GM19372 (cell line): ENCODE measurements at regions not wholly inside any gene's neighbourhood (a gene's known extent, or its start where the extent isn't known, plus 50 kb on each side); places are given as distances from the start of the nearest gene placed in this dataset.

Source experiments
- ATAC-seq: cut with Tn5 transposase; IDR thresholded peaks from one replicate; pipeline ENCODE4 v1.9.1; 2021; ENCODE audit warnings: mild to moderate bottlenecking, low read depth, moderate library complexity; ENCODE audit not compliant: unreplicated experiment

- no peak for ATAC-seq
These were observed 324.7 kb upstream of the JARID2 start for GRCh38 chr6:14921170-14921569.

DNA sequence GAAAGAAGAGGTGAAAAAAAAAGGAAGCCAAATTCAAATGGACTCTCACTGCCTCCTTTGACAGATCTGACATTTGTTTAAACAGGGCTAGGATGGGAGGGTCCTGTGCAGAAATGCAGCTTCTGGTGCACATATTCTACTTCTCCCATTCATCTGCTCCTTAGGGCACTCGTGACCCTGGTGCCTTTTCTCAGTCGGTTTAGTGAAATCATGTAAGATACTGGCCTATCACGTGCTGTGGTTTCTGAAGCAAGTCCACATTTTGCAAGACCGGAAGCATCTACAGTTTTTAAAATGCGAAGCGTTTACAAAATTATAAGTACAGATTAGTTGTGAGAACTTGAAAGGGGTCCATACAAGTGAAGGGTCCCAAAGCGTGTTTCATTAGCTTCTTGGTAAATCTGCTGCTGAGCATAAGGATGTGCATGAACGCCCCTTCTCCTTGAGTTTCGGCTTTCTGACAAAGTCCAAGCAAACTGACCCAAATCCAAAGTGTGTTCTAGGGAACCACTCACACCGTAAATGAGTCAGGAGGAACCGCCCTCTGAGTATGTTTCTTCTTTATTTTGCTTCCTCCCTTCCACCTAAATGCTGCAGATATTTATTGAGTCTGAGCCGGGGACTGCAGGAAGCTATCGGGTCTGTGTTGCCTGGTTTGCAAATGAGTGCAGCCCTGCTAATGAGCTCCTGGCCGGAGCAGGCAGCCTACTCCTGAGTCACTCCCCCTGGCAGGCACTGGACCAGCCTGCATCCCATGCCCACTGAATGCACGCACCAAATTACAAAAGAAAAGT is 323.8 kb upstream of the JARID2 start:
- no peak for ATAC-seq

DNA sequence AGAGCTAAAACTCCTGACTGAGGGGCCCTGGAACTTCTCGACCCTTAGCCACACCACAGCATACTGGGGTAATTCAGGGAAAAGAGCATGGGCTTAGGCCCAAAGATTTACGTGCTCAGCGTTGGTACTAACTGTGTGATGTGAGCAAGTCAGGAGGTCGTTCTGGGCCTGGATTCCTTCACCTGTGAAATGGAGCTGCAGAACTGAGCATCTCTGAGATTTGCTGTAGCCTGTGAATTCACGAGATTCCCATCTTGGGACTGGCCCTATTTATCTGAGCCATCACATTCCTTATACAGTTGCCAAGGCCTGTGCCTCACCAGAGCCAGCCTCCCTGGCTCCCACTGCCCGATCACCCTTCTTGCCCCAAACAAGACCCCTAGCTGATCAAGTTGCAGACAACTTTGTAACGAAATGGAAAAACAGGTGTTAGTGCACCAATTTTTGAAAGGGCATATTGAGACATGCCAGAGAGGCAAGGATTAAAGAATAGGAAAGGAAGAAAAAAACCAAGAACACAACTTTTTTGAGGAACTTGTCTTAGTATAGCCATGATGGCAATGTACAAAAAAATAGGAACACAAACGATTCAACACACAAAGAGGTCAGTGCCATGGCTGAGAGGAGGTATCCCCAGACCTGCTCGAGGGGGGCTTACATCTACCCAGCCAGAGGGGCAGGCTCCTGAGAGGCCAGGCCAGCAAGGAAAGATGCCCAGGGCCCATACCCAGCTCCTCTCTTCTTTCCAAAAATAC is 323.0 kb upstream of the JARID2 start:
- ATAC-seq = no peak

DNA sequence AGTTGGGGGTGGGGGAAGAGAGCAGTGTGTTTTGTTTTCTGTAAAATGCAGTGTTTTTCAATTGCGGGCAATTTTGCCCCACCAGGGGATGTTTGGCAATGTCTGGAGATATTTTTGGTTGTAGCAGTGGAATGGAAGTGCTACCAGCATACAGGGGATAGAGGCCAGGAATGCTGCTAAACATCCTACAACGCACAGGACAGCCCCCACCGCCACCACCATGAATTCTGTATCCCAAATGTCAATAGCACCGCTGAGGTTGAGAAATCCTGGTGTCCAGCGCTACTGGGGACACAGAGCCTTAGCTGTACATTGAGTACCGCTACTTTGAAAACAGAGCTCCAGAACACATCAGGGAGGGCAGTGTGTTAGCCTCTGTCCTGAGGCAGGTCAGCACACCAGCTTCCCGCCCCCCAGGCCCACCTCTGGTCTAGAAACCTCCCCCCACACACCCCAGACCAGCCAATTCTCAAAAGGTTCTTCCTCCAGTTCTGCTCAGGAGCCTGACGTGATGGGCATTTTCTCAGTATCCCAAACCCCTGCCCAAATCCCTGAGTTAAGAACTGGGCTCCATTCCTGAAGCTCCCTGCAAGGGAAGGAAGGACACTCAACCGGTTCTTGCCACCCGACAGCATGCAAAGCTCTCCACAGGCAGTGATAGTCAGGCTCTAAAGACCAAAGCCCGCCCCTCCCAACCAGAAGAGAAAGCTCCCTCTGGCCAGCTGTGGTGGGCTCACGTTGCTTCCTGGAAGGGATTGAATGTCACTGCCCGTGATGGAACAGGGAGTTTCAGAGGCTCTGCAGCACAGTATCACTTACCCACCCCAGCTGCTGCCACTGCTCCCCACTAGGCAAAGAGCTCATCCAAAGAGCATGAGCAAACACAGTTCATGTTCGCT is 321.5 kb upstream of the JARID2 start:
- no peak for ATAC-seq

DNA sequence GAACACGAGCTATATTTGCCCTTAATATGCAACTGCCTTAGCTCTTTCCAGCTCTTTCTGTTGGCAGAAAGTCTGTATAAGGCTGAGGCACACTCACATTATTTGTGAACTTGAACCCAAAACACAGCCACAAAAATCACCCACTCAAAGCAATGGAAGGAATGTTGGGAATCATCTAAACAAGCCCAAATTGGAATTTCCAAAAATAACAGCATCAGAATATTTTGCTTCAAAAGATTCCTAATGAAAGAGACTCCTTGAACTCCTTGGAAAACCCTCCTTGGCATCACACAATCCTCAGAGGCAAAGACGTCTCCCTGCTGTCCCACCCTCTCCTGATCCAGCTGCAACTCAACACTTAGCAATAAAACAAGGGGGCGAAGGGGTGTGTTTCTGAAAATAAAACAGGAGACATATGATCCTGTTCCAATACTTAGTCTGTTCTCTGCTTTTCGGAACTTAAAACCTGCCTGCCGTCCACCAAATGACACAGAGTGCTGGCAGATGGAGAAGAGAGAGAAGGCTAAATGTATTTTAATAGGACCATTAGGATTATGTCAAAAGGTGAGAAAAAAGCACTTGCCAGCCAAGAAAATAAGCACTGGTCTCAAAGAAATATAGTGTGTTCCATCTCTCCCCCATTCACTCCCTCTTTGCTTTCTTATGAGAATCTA is 320.7 kb upstream of the JARID2 start:
- no peak for ATAC-seq

DNA sequence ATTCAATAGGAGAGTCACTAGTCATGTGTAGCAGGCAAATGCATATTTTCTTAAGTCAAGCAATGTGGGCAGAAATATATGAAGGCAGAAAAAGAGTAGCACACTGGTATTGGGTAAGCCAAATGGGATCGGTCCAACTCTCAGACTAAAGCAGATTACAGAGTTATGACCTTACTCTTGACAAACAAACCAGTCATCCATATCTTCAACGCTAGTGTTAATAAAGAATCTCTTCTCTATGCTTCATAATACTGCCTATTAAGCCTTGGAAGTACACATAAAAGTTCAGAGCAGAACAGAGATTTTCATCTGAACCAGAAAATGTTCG is 320.2 kb upstream of the JARID2 start:
- ATAC-seq = no peak

DNA sequence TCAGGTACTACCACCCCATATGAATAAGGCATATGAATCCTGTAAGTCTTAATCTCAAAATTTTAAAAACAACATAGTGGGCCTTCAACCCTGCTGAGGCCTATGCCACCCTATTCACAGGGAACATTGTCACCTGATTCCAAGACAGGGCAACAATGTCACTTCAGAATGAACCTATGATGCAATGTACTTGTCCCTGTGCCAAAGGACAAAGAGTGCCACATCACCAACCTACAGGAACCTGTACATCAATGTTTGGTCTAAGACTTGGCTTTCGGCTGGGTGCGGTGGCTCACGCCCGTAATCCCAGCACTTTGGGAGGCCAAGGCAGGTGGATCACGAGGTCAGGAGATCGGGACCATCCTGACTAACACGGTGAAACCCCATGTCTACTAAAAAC is 318.5 kb upstream of the JARID2 start:
- ATAC-seq = no peak

DNA sequence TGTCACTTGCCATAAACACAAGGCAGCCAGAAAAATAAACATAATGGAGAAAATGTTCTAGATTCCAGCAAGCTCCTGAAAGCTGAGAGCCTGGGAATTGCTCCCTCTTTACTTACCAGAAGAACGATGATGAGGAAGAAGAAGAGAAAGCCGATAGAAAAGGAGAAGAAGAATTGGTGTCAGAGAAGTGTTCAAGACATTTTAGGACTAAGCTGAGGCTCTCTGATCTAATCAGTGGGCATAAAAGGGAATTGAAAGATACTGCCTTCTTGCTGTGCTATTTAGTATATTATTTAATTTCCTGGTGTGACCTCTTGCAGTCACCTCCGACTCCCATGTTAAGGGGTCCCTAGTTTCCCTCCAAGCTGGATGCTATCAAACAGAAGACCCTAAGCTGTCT is 316.6 kb upstream of the JARID2 start:
- no peak for ATAC-seq

DNA sequence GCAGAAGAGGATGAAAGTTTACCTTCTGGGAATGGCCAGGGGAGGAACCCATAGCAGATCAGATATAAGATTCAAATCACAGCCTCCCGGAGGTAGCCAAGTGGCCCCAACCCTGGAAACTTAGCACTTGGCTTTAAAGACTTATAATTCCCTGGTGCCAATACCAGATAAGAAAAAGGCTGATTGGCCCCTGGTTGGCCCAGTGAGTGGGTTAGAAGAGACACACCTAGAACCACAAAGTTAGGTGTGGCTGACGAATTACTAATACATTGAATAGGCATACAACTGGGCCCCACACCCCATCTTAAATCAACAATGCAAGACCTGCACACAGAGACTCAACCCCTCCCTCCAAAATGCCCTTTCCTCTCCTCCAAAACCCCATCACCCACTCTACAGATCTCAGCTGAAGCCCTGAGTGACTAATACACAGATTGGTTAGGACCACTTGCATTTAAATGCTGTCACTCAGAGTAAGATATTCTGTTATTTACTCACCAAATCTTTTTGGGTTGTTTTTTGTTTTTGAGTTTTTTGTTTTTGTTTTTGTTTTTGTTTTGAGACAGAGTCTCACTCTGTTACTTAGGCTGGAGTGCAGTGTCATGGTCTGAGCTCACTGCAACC is 315.4 kb upstream of the JARID2 start:
- ATAC-seq = no peak

GRCh38 chr6:14932485-14933182 is 313.2 kb upstream of the JARID2 start:
- ATAC-seq = no peak

DNA sequence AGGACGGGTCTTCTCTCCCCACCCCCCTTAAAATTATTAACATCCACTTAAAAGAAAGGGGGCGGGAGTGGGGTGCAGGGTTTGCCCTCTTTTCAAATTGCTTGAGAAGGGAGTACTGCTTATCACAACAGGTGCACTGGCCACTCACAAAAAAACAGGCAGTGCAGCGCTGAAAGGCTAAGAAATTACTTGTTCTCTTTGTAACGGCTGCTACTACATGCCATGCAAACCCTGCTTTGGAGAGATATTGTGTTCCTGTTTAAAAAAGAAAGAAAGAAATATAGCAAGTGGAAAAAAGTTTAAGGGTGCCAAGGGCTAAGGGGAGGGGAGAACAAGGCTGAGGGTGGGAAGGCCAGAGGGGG is 312.7 kb upstream of the JARID2 start:
- ATAC-seq = no peak

GRCh38 chr6:14934013-14934412 is 311.9 kb upstream of the JARID2 start:
- no peak for ATAC-seq

DNA sequence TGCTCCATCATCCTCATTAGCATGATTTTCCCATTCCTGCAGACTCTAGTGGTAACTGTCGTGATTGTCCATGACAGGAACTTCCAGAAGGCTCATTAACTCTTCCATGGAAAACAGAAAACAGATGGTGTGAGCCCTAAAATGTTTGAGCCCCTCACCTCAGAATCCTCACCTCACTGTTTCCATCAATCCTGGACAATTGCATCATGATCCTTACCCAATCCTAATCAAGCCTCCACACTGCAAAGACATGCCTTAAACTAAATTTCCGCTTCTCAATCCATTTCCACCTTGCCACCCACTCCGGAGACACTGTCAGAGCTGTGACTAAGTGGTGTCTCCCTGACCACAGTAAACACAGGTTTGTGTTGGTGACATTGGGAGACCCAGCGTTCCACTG is 311.0 kb upstream of the JARID2 start:
- ATAC-seq = no peak

DNA sequence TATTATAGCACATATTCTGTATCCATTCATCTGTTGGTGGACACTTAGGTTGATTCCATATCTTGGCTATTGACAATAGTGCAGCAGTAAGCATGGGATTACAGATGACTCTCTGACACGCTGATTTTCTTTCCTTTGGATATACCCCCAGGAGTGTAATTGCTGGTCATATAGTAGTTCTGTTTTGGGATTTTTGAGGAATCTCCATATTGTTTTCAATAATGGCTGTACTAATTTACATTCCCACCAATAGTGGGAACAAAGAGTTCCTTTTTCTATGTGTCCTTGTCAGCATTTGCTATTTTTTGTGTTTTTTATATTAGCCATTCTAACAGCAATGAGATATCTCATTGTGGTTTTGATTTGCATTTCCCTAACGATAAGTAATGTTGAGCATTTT is 309.0 kb upstream of the JARID2 start:
- ATAC-seq = no peak

DNA sequence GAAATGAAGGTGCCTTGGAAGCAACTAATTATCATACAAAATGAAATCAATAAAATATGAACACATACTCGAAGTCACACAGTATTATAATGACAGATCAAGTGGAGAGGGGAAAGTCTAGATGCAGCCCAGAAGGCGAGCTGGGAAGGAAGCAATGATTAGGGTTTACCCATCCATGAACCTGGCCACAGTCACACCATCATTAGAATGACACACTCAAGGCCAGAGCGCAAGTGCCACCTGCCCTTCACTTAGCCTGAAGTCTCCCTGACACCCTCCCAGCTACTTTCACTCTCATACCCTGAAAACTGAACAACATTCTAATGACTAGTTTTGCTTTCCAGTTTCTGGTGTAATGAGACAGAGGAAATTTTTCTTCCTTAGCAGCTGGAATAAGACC is 302.8 kb upstream of the JARID2 start:
- ATAC-seq = no peak

GRCh38 chr6:14944593-14944992 is 301.3 kb upstream of the JARID2 start:
- ATAC-seq = no peak

DNA sequence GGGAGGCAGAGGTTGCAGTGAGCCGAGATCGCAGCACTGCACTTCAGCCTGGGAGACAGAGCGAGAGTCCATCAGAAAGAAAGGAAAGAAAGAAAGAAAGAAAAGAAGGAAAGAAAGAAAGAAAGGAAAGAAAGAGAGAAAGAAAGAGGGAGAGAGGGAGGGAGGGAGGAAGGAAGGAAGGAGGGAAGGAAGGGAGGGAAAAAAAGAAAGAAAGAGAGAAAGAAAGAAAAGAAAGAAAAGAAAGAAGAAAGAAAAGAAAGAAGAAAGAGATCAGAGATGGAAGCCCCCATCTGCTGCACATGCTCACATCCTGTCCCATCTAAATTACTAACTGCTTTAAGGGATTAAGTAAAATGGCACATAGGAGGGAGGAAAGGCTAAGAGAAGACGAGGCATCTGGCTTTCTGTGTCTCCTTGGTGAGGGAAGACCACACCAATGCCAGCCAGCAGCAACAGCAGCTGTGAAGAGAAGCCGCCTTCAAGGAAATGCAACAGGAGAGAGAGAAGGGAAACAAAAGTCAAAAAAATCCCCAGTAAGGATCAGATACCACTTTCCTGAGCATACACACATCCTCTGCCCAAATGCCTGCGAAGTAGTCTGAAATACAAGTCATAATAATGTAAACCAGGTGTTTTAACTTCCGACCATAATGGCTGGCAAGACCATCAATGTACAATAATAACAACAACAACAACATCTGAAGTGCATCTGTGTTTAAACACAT is 300.2 kb upstream of the JARID2 start:
- ATAC-seq = no peak

- no peak for ATAC-seq
These were observed 299.1 kb upstream of the JARID2 start for GRCh38 chr6:14946753-14947152.

DNA sequence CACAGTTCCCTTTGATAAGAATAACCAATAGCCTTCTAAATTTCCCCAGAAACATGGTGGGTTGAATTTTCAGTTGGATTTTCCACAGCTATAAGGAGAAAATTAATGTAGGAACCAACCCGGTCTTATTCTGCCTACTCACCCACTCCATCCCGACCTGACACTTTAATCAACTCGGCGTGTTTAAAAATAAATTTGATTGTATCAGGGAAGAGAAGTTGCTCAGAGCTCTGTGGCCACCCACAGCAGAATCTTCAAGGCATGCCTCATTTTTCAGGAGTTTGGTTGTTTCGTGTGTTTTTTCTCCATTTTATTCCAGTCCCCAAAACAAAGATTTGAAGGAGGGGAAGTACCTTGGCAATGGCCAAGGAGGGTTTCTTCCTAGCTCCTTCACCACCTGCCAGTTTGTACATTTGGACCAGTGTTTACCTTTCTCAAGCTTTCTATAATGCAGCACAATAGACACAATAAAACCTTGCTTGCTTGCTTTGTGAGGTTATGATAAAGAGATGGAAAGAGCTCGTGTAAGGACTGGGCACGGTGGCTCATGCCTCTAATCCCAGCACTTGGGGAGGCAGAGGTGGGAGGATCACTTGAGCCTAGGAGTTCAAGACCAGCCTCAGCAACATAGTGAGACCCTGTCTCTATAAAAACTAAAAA is 297.2 kb upstream of the JARID2 start:
- ATAC-seq = no peak
